Loucy (cell line): ENCODE measurements at regions not wholly inside any gene's neighbourhood (a gene's known extent, or its start where the extent isn't known, plus 50 kb on each side); places are given as distances from the start of the nearest gene placed in this dataset.

Source experiments
- CTCF ChIP-seq: fragments of 200-600 bp; sonication (generic); conservative IDR thresholded peaks from 2 replicates; pipeline ENCODE4 v1.5.1; 2014; ENCODE audit warnings: mild to moderate bottlenecking, antibody characterized with exemption, low read length
- EZH2phosphoT487 ChIP-seq: fragments of 200-600 bp; IDR thresholded peaks from 2 replicates; pipeline ENCODE4 v1.6.1; 2018; ENCODE audit warnings: antibody characterized with exemption, mild to moderate bottlenecking, moderate library complexity, borderline replicate concordance

GRCh38 chr12:108029051-108029835 is 99.8 kb upstream of the WSCD2 start:
- TF ChIP-seq CTCF (no peak), EZH2phosphoT487 (no peak)
